Eye (tissue), 1 donor: ENCODE measurements at regions not wholly inside any gene's neighbourhood (a gene's known extent, or its start where the extent isn't known, plus 50 kb on each side); places are given as distances from the start of the nearest gene placed in this dataset.
"Not testable (repeated sequence)": the region's sequence is repeated elsewhere in the genome, so short reads cannot be mapped to it uniquely, and the experiment has no call there.

Experiments
- DNase-seq: peaks from one replicate; pipeline ENCODE4 v3.0.0-alpha.2; 2015

DNA sequence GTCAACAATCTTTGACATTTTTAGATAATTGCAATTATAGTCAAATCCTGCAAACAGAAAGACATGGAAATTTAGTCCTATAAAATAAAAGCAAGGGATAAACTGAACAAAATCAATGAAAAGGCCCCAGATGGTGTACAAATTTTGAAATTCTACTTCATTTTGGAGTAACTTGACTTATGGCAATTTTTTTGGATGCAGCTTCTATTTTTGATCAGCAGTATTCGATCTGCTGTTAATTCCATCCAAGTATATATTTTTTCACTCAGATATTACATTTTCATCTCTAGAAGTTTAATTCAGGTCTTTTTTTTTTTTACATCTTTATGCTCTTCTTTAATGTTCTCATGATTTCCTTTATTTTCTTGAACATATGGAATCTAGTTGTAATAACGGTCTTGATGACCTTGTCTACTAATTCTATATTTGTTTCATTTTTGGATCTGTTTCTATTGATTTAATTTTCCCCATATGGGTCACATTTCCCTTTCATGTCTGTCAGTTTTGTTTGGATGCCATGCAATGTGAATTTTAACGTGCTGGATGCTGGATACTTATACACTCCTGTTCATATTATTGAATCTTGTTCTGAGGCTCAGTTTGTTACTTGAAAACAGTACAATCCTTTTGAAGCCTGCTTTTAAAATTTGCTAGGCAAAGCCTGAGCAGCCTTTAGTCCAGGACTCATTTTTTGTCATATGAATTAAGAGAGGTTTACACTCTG lies 164.3 kb upstream of the FAM3C start:
- DNase-seq, result no peak

DNA sequence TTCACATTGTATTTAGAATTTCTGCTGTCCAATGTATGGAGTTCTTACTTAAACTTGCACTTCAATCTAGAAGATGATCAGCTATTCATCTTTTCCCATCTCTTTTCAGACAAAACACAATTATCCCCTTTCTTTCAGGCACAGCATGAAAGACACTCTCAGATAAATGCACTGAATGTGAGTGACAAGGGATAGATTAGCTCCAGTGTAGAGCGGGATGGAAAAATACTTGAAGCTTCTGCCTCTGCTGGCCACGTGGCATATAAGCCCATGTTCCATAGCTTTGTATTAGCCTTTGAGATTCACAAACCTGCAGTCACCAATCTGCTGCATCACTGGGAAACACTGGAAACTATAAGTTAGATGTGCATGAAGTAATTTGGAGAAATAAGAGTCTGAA lies 162.2 kb upstream of the FAM3C start:
- DNase-seq, result peak; percentile 66

DNA sequence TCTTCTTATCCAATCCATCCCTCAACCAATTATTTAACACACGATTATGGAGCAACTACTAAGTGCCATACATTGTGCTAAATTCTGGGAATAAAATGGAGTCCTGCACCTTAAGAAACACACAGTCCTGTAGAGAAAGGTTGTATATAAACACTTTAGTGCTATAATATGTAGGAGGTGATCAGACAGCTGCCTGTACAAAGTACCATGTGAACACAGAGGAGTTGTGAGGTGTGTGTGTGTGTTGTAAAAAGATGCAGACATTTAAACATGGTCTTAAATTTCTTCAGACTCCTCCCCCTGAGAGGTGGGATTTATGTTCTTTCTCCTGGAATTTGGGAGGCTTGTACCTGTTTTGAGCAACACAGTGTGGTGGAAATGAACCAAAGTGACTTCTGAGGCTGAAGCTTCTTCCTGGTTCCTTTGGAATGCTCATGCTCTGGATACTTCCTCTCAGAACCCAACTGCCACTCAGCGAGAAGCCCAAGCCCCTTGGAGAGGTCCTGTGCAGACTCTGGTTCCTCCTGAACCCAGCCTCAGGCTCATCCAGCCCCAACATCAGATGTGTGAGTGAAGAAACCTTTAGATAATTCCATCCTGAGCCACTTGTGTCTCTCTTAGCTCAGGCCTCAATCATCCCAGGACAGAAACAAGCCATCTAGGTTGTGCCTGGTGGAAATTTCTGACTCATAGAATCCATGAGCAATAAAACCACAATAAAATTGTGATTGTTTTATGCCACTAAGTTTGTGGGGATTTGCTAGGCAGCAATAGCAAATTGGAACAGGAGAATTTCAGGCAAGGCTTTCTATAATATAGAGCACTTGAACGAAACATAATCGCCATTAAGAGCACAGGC lies 161.2 kb upstream of the FAM3C start:
- DNase-seq, result no peak

DNA sequence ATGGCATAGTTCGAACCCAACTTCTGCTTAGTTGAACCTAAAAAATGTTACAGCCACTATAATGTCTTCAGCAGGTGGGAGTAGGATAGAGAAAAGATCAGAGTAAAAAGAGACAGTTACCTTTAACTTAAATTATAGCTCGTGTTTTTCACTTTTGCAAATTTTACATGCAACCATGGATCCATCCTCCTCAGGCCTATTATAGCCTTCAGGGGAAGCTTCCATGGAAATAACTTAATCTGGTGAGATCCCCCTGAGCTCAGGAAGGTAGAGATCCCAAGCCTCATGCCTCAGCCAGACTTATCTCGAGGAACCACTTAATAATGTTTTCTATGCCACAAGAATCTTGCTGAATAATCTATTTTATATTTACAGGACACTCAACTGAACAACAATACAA lies 159.4 kb upstream of the FAM3C start:
- DNase-seq, result no peak

DNA sequence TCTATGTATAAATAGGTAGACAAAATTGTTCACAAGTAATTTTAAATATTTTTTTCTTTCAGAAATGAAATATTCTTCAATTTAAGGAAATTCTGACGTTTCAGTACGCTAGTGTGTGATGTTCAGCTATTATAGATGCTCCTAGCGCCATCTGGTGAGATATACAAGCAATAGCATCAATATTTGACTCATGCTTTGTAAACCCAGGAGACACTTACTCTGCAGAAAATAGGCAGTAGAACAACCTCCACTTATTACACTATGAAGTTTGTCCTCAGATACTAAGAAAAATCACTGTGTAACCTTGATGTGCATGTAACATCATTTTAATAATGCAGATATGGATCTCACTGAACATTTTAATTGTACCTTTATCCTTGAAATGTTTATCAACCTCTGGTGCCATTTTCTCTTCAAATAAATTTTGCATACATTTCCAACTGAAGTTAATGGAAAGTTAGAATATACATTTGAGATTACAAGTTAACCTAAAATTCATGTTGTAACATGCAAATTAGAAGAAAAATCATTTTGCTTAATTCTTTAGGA lies 151.5 kb upstream of the FAM3C start:
- peak; percentile 77 for DNase-seq

DNA sequence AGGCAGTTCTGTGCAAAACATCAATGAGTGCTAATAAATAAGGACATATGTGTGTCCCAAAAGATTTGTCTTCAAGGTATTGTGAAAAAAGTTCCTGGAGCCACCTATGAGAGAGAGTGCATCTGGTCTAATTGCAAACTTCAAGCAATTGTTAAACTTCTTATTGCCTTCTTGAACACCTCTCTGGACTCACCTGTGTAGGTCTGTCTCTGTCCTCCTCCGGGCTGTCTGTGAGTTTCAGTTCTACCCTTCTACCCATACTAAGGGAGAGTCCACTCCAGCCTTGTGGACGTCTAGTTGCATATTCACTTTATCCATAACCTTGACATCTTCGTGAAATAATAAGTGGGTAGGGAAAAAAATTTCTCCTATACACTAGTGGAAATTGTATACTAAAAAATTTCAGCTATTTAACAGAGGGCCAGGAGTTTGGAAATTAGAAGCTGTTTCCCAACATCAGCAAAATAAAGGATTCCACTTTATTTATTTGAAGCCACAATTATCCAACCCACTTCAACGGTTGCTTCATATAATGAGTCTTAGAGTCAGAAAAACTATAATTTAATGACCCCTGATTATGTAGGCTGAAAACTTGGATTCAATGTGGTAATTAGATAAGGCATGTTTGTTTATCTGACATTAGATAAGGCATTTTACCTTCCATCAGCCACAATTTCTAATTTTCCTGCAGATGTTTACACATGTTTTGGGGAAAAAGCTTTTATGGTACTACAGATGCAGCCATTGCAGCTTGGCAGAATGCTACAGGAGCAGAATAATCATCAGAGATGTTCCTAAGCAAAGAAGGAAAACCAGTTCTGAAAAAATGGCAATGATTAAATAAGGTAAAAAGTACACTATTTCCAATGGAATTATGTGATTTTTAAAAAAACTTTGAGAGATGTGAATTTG lies 150.8 kb upstream of the FAM3C start:
- DNase-seq, result no peak

DNA sequence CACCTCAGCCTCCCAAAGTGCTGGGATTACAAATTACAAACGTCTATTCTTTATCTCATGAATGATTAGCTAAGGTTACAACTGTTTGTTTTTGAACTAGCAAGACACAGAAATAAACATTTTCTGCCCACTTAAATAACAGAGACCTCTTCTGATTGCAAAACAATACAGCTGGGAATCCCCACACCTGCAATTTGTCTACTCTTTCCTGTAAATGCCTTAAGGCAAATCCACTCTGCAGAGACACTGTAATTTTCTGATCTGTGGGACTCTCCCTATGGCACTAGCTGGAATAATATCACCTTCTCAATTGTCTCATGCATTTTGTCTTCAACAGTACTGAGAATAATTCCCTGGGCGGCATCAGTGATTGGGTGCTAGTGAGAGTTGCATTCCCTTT lies 149.3 kb upstream of the FAM3C start:
- DNase-seq, result no peak

DNA sequence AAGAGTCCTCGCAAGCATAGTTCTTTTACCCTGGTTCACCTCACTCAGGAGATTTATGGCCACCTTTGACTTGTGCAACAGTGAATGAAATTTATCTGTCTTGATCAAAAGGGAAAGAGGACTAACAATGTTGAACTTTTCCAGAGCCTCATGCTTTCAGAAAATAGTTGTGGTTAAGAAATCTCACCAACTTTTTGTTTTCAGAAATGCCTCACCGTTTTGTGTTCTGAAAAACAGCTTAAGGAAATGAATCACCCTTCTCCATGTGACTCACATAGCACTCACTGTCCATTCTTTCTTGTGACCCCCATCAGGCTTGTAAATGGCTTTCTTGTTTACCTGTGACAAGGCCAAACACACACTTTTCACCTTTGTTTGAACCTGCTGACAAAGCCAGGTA lies 148.6 kb upstream of the FAM3C start:
- no peak for DNase-seq

DNA sequence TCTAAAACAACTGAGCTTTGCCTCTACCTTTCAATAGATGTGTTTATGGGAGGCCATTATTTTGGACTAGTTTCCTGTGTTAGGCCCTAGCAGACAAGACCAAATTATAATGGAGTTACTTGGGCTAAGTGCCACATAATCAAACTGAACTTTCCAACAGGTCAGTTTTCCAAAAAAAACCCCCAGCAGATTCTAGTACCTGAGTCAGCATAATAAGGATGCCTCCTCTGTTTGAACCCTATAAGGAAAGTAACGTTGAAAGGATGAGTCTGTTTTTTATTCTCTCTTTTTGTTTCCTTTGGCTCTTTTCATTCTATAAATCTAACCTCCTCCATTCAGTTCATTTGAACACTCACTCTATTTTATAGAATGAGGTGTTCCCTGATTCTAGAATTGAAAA lies 148.1 kb upstream of the FAM3C start:
- no peak for DNase-seq

DNA sequence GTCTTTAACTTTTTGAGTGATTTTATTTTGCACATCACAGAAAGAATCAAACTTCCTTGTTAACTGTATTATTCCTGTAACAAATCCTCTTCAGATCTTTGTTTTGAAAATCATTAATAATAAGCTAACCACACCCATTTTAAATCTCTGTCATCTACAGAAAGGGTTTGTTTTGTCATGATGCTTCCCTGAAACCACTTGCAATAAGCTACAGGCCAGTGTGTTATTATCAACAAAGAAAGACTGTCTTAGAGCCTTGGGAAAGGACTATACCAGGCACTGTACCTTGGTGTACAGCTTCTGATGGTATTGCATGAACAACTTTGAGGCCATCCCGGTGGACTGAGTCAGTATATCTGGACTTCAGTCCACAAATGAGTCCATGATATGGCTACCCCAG lies 145.3 kb upstream of the FAM3C start:
- DNase-seq, result no peak

DNA sequence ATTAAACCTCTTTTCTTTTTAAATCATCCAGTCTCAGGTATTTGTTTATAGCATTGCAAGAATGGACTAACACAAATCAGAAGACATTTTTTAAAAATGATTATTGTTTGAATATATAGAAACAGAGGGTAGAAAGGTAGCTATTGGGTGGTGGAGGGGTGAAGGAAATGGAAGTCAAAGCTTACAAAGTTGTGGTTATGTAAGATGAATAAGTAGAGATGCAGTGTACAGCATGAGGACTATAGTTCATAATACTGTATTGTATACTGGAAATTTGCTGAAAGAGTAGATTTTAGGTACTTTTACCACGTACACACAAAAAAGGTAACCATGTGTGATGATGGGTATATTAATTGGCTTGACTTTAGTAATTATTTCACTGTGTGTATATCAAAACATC lies 144.0 kb upstream of the FAM3C start:
- no peak for DNase-seq

DNA sequence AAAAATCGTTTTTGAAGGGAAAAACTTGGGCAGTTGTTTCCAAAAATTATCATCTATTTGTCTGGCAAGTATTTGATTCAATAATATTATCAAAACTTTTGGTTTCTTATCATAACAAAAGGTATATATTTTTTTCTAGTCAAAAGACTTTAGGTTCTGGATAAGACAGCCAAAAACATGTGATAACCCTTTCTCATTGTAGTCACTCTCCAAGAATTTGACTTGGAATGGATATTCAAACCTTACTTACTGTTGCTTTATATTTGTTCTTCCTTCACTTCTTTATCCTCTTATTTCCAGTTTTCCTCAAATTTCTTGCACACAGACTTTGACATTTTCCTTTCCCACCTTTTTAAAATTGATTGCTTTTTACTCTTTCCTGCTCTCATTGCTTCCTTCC lies 140.9 kb upstream of the FAM3C start:
- no peak for DNase-seq

DNA sequence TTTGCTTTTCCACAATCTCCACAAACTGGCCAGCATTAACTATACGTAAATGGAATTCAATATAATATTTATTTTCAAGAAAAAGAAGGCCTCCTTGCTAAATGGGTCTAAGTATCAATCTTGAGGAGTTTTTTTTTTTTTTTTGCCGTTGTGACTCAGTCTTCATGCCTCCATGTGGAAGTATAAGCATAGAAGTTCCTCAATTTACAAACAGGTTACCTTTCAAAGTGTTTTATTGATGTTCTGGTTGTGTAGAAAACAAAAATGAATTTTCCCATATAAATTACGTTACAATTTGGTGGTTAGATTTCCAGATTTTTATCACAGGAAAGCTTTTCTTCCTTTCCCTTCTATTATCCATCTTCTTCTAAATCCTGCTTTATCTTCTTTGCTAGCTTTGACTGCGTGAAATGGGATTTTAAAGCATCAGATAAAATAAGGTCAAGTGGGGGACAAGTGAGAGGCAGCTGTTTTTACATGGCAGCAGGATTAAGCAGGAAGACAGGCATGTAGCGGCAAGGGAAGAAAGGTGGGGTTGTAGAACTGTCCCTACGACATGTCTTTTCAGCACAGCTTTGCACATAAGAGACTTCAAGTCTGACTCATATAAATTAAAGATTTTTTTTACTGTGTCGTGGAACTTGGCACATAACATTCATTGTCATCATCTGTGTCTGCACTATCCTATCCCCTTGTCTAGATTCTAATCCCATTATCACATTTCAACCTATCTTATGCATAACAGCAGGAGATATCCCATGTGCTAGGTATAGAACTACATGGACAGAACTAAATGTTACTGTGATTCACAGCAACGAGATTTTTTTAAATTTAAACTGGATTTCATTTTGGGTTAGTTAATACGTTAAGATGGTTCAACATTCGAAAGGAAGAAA lies 135.3 kb upstream of the FAM3C start:
- no peak for DNase-seq

DNA sequence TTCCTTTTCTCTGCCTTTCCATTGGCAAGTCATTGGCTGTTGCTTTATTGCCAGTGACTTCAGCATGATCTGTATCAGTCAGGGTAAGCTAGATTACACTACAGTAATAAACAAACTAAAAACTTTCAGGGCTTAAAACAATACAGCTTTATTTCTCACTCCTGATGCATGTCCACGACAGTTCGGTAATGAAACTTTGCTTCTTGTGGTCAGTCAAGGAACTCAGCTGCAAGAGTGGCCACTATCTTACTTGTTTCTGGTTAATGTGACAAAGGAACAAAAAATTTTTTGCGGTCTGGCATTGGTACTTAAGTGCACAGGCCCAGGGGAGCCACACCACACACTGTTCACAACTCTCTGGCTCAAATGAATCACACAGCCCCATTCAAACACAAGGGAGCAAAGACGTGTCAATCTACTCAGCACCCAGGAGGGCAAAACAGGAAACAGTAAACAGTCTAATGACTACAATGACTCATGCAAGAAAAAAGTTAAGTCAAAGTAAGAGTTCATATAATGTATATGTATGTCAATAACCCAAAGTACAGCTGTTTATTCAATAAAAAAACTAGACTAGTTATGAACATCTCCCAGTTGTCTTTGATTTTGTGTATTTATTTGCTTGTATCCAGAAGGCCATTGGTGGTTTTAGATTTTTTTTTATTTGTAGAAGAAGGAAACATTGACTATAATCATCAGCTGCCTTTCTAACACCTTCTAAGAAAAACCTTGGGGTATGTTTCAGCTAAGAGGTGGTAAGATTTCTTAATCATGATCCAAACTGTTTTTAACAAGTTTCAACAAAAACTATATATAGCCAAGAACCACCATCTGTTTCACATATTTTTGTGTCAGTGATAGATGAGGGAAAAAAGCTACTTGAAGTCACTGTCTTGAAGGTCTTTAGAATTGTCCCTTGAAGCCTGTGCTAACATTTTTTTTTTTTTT lies 134.4 kb upstream of the FAM3C start:
- DNase-seq, result peak; percentile 19

DNA sequence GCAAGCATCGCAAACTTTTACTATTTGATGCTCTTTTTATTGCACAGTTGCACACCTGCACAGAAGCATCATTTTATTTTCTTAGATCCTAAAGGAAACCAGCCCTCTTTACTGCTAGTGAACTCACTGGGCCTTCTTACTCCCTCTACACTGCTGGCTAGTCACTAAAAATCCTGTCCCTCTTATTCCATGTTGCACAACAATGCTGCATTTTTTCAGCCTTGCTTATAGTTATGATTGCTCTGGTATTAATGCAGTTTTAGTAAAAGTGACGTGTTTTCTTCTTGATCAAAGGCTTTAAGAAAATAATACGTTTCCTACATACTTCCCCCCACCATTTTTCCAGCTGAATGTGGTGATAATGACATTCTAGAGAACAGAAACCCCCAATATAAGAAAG lies 132.9 kb upstream of the FAM3C start:
- DNase-seq, result no peak

DNA sequence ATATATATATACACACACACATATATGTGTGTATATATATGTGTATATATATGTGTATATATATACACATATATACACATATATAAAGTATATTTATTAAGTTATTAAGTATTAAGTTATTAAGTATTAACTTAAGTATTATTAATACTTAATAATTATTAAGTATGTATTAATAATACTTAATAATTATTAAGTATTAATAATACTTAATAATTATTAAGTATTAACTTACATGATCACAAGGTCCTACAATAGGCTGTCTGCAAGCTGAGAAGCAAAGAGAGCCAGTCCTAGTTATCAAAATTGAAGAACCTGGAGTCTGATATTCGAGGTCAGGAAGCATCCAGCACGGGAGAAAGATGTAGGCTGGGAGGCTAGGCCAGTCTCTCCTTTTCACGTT lies 130.1 kb upstream of the FAM3C start:
- DNase-seq, result not testable (repeated sequence)

DNA sequence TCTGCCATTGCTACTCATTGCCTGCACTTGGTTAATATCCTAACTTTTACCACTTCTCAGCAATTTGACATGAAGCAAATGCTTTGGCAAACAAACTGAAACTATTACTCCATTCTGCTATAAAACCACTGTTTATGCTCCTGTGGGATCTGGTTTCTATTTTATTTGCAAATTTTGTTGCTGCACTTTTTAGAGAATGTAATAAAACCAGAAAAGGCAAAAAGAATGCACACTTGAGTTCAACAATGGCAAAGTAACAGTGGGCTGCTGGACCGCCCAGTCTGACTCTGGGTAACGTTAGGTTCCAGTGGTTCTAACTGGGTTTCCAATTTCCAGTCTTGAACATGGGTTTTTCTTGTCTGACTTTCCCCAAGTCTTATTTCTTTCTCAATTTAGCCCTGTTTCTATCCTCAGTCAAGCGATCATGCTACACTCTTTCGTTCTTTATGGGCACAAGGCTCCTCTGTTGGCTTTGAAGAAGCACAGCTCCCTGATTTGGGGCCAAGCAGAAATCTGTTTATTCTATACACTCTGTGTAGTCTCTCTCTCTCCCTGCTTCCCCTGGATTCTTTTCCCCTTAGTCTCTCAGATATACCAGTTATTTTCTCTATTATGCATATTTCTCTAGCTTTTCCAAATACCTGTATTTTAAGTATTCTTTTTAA lies 129.2 kb upstream of the FAM3C start:
- no peak for DNase-seq

DNA sequence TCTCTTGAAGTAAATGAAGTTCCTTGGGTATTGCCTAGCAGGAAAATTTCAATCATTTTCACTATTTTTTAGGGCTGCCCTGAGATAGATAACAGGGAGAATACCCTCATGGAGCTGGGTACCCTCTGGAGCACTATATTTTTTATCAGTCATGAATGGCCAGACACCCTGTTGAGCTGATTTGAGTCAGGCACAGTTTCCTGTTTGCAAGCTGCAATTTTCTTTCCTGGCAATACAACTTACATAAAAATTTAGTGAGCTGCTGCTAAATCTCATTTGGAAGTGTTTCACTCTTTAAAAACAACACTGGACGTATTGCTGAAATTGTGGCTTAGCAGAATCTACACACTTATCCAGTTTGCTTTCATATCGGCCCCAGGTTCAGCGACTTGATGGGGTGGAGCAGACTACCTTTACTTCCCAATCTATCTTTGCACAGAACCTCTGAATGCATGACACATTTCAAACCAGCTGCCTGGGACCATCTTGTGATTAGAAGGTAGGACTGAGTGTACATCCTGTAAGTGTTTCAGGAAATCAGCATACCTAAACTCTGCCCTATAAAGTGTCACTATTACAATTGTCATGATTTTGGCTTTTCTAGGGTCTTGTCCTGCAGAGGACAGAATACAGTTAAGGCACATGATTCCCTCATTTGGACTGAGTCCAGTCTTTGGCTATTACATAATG lies 125.7 kb upstream of the FAM3C start:
- DNase-seq, result no peak

DNA sequence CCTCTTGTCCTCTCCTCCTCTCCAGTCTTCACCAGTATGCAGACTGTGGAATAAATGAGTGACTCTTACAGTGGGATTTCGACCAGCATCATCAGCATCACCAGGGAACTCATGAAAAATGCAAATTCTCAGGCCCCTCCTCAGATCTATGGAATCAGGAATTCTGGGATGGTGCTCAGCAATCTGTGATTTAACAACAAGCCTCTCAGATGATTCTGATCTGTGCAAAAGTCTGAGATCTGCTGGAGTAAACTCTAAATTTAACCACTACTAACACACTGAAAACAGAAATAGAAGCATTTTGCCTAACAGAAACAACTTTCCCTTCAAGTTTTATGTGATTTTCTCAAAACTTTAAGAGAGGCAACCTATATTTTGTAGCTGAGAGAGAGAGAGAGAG lies 124.8 kb upstream of the FAM3C start:
- DNase-seq, result no peak
